PC-9 (cell line): ENCODE measurements at regions not wholly inside any gene's neighbourhood (a gene's known extent, or its start where the extent isn't known, plus 50 kb on each side); places are given as distances from the start of the nearest gene placed in this dataset.

Source experiments
- CTCF ChIP-seq: fragments of 200-600 bp; sonication (generic); conservative IDR thresholded peaks from 2 replicates; pipeline ENCODE4 v1.6.1; 2017; ENCODE audit warnings: mixed run types, antibody characterized with exemption, mild to moderate bottlenecking, moderate library complexity
- EZH2 ChIP-seq: fragments of 200-600 bp; sonication (generic); IDR thresholded peaks from 2 replicates; pipeline ENCODE4 v1.8.0; 2017; ENCODE audit warnings: antibody characterized with exemption, low read depth

- TF ChIP-seq CTCF = no peak
- no peak for TF ChIP-seq EZH2
These were observed 122.8 kb downstream of the MTX3 start for GRCh38 chr5:79868163-79868670.
